Small intestine (tissue), 7 donors: ENCODE measurements at regions not wholly inside any gene's neighbourhood (a gene's known extent, or its start where the extent isn't known, plus 50 kb on each side); places are given as distances from the start of the nearest gene placed in this dataset.
A peak's percentile ranks its signal among the peaks of the same experiment; 100 is the strongest.
"Not testable (repeated sequence)": the region's sequence is repeated elsewhere in the genome, so short reads cannot be mapped to it uniquely, and the experiment has no call there.

Experiments used
- DNase-seq, 2 donors: peaks; one replicate each; pipeline versions ENCODE4 v3.0.0 to v3.0.0-alpha.2; 2013
- FAIRE-seq: peaks from 2 replicates; lab custom pipeline; 2012; peaks lifted over from hg19 to GRCh38; lab: Jason Lieb, UNC
- H3K27ac ChIP-seq, 3 donors: one replicate each; pipeline ENCODE4 v1.5.1; 2013; ENCODE audit warnings: low read length in 2 of 3, mild to moderate bottlenecking in 2 of 3, control low read depth in 1 of 3, inconsistent platforms in 1 of 3, low read depth in 1 of 3, moderate library complexity in 1 of 3
- H3K27me3 ChIP-seq, 3 donors: one replicate each; pipeline ENCODE4 v1.6.1; 2013; ENCODE audit warnings: low read length in 3 of 3, inconsistent platforms in 1 of 3; ENCODE audit not compliant: control insufficient read depth in 3 of 3, insufficient read depth in 3 of 3
- H3K36me3 ChIP-seq, 3 donors: one replicate each; pipeline ENCODE4 v1.6.1; 2013; ENCODE audit warnings: low read length in 3 of 3, inconsistent platforms in 1 of 3, low read depth in 1 of 3, mild to moderate bottlenecking in 1 of 3, moderate library complexity in 1 of 3; ENCODE audit not compliant: control insufficient read depth in 3 of 3, insufficient read depth in 2 of 3
- H3K4me1 ChIP-seq, 3 donors: one replicate each; pipeline ENCODE4 v1.6.1; 2013; ENCODE audit warnings: low read length in 2 of 3, inconsistent platforms in 1 of 3, low read depth in 1 of 3, mild to moderate bottlenecking in 1 of 3, moderate library complexity in 1 of 3; ENCODE audit not compliant: control insufficient read depth in 3 of 3, insufficient read depth in 2 of 3
- H3K4me3 ChIP-seq, 3 donors: one replicate each; pipeline ENCODE4 v1.5.1; 2013; ENCODE audit warnings: low read length in 3 of 3, control low read depth in 1 of 3, inconsistent platforms in 1 of 3, low read depth in 1 of 3, mild to moderate bottlenecking in 1 of 3, moderate library complexity in 1 of 3
- H3K9me3 ChIP-seq, 2 donors: one replicate each; pipeline ENCODE4 v1.6.1; 2013; ENCODE audit warnings: low read depth in 1 of 2, low read length in 1 of 2; ENCODE audit not compliant: control insufficient read depth in 2 of 2, insufficient read depth in 1 of 2
- WGBS, 3 donors: extraction: QIAGEN DNeasy Blood & Tissue Kit; methylation state at CpG; one replicate each; pipeline ENCODE4 v1.1.7; 2013; 5-methylcytosine and 5-hydroxymethylcytosine counted together
- donor health status: healthy with polysubstance abuse.
- donor health status: control.
- donor health status: control.
- donor health status: Bipolar disorder and iron deficiency.
- donor health status: healthy.

GRCh38 chr9:104195142-104195541, 101.0 kb downstream of the SMC2 start:
- not testable (repeated sequence) for H3K4me3 ChIP-seq, H3K36me3 ChIP-seq, H3K4me1 ChIP-seq, H3K27me3 ChIP-seq, DNase-seq, H3K27ac ChIP-seq, H3K9me3 ChIP-seq, FAIRE-seq
- 79 to 85% (median 81%) methylated on average over 5 of the region's 5 CpGs for WGBS, 3 donors

- Histone ChIP-seq H3K27me3 (no peaks in the 10 kb centered on the region), H3K9me3 (no peaks in the 10 kb centered on the region), H3K27ac (no peak overlapping the region), H3K4me3 (no peak overlapping the region), H3K36me3 (no peaks in the 10 kb centered on the region), H3K4me1 (no peaks in the 10 kb centered on the region)
- no peak for FAIRE-seq
- no peak for DNase-seq
- 84 to 91% (median 88%) methylated on average over 27 to 28 of the region's 28 CpGs for WGBS, 3 donors
Observed at GRCh38 chr9:104200456-104200994, 106.4 kb downstream of the SMC2 start.

- 62 to 78% (median 74%) methylated on average over 3 of the region's 3 CpGs for WGBS, 3 donors
- Histone ChIP-seq H3K9me3 (no peaks in the 10 kb centered on the region), H3K27ac (no peak overlapping the region), H3K4me3 (no peak overlapping the region), H3K36me3 (no peaks in the 10 kb centered on the region), H3K27me3 (no peaks in the 10 kb centered on the region), H3K4me1 (no peaks in the 10 kb centered on the region)
- peak in 1 of 2 donors; percentile 3 for DNase-seq
- FAIRE-seq, result no peak
Observed at GRCh38 chr9:104206766-104207165, 112.7 kb downstream of the SMC2 start.

GRCh38 chr9:104209387-104209786, 115.3 kb downstream of the SMC2 start:
- Histone ChIP-seq H3K4me3 (no peak overlapping the region), H3K27ac (no peak overlapping the region), H3K27me3 (no peaks in the 10 kb centered on the region), H3K36me3 (no peaks in the 10 kb centered on the region), H3K9me3 (no peaks in the 10 kb centered on the region), H3K4me1 (no peaks in the 10 kb centered on the region)
- DNase-seq (no peak), FAIRE-seq (no peak)
- 71 to 80% (median 73%) methylated on average over 9 of the region's 9 CpGs for WGBS, 3 donors

GRCh38 chr9:104227108-104227507, 133.0 kb downstream of the SMC2 start:
- WGBS, 3 donors, result 65 to 82% (median 79%) methylated on average over 1 of the region's 1 CpG

GRCh38 chr9:104232781-104233341, 138.8 kb downstream of the SMC2 start:
- no peak overlapping the region for H3K4me3 ChIP-seq
- no peak for FAIRE-seq
- peaks cover 0 to 3% of the 10 kb centered on the region in 2 donors for H3K9me3 ChIP-seq
- no peak overlapping the region for H3K27ac ChIP-seq
- DNase-seq, result no peak
- no peaks in the 10 kb centered on the region for H3K4me1 ChIP-seq
- no peaks in the 10 kb centered on the region for H3K27me3 ChIP-seq
- no peaks in the 10 kb centered on the region for H3K36me3 ChIP-seq

More at GRCh38 chr9:104227108-104227507, 133.0 kb downstream of the SMC2 start:
- DNase-seq (no peak), FAIRE-seq (no peak)
- Histone ChIP-seq H3K9me3 (no peaks in the 10 kb centered on the region), H3K4me3 (no peak overlapping the region), H3K36me3 (no peaks in the 10 kb centered on the region), H3K4me1 (no peaks in the 10 kb centered on the region), H3K27ac (no peak overlapping the region), H3K27me3 (no peaks in the 10 kb centered on the region)

GRCh38 chr9:104233366-104233765, 139.3 kb downstream of the SMC2 start:
- FAIRE-seq (no peak), DNase-seq (no peak)
- 44 to 58% (median 53%) methylated on average over 2 of the region's 2 CpGs for WGBS, 3 donors
- Histone ChIP-seq H3K27ac (no peak overlapping the region), H3K9me3 (peaks cover 0 to 3% of the 10 kb centered on the region in 2 donors), H3K4me3 (no peak overlapping the region), H3K27me3 (no peaks in the 10 kb centered on the region), H3K4me1 (no peaks in the 10 kb centered on the region), H3K36me3 (no peaks in the 10 kb centered on the region)

- not testable (repeated sequence) for H3K9me3 ChIP-seq, FAIRE-seq, H3K27me3 ChIP-seq, H3K27ac ChIP-seq, H3K4me3 ChIP-seq, DNase-seq, H3K36me3 ChIP-seq, H3K4me1 ChIP-seq
- WGBS, 3 donors, result 90 to 94% (median 91%) methylated on average over 29 to 45 of the region's 45 CpGs
Observed at GRCh38 chr9:104234632-104235337, 140.7 kb downstream of the SMC2 start.
